GM12873 (cell line): ENCODE measurements at regions not wholly inside any gene's neighbourhood (a gene's known extent, or its start where the extent isn't known, plus 50 kb on each side); places are given as distances from the start of the nearest gene placed in this dataset.

ENCODE experiments used
- TF ChIP-seq, protein P1 (sequence below): IDR thresholded peaks from 2 replicates; pipeline ENCODE4 v1.5.1; 2012; ENCODE audit warnings: low read depth, mild to moderate bottlenecking, moderate library complexity, low read length, control low read depth; ENCODE audit not compliant: insufficient read depth; ENCODE audit errors: missing control alignments

DNA sequence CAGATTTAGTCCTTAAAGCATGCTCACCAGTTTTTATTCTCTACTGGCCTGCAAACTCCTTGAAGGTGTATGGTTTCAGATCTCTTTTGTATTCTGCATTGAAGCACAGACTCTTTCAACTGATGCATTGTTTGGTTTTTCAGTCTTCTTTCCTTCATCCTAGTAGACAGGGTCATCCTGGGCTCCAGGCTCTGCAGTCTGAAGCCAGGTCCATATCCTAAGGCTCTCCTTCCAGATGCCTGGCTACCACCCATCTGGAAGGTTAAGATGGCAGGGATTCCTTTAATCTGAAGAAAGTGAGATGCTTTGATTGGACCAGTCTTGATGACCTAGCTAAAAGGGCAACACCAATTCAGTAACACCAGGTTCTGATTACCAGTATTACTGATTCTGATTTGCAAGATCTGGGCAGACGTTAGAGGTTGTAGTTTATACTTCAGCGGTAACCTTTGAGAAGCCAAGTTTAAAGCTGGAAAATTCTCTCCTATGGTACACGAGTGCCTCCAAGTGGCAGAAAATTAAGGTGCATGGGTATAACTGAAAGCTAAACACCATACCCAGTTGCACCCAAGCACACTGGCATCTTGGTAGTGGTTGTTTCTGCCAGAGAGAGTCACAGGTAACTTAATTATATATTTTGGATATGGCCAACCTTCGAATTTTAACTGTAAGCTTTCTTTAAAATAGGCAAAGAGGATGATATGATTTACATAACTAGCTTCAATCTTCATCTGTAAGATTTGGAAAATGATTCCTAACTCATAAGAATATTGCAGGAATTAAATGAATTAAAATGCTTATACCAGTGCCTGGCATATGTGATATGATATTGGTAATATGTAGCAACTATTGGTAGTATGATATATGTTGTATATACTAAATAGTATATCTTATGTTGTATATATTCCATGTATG is 1651.9 kb upstream of the MIR17HG start:
- TF ChIP-seq, protein P1, sequence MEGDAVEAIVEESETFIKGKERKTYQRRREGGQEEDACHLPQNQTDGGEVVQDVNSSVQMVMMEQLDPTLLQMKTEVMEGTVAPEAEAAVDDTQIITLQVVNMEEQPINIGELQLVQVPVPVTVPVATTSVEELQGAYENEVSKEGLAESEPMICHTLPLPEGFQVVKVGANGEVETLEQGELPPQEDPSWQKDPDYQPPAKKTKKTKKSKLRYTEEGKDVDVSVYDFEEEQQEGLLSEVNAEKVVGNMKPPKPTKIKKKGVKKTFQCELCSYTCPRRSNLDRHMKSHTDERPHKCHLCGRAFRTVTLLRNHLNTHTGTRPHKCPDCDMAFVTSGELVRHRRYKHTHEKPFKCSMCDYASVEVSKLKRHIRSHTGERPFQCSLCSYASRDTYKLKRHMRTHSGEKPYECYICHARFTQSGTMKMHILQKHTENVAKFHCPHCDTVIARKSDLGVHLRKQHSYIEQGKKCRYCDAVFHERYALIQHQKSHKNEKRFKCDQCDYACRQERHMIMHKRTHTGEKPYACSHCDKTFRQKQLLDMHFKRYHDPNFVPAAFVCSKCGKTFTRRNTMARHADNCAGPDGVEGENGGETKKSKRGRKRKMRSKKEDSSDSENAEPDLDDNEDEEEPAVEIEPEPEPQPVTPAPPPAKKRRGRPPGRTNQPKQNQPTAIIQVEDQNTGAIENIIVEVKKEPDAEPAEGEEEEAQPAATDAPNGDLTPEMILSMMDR: peak; percentile 43

DNA sequence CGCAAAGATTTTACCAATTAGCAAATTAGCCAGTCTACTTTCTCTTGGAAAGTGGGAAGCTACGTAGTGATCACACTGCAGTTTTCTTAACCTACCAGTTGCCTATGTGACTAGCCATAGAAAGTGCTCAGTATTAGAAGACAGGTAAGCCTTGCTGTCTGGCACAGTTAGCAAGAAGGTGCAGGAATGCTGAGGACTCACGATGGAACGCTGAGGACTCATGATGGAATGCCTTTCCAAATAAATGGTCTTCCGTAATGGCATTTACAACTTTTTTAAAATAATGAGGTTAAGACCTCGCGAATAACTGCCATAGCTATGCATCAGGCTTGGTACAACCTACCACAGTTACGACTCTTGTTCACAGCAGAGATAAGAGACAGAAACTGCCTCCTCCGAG is 1645.6 kb upstream of the MIR17HG start:
- TF ChIP-seq, protein P1: no peak

DNA sequence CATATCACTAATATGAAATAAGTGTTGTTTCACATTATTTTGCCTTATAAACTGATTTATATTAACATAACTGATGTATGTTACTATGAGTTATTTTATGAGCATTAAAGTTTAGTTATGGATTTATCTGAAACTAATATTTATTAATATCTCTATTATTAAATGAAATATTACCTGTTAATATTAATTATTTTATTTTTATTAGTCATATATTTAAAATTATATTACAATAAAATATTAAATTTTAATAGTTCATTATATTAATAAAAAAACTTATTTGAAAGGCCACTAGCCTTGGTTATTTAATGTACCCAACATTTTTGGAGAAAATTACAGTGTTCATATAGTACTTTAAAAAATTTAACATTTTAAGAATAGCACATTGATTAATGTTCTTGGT is 1643.4 kb upstream of the MIR17HG start:
- TF ChIP-seq, protein P1: no peak

DNA sequence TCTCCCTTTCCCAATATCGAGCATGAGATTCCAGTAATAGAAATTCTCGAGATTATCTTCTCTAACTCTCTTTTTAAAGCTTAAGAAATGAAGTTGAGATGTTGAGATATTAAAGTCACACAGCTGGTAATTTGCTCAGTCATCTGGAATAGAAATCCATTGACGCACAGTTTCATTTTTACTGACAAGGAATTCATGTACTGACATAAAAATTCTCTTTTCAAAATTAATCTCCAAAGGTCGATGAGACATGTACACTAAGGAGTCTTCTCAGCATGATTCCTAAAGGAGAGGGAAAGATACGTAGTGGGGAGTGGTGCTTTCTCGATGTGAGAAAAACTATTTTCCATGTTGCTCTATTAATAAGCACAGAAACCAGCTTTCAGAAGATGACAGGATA is 1639.5 kb upstream of the MIR17HG start:
- TF ChIP-seq, protein P1: no peak

DNA sequence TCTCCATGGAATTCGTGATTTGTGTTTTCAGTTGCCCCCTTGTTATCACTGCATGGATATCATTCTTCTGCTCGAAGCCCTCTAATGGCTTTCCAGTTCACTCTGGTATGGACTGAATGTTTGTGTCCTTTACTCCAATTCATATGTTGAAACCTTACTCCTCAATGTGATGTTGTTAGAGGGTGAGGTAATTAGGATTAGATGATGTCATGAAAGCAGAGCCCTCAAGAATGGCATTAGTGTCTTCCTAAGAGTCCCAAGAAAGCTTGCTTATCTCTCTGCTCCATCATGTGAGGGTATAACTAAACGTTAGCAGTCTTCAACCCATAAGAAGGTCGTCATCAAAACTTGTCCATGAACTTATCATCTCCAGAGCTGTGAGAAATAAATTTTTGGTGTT is 1626.3 kb upstream of the MIR17HG start:
- TF ChIP-seq, protein P1: no peak

DNA sequence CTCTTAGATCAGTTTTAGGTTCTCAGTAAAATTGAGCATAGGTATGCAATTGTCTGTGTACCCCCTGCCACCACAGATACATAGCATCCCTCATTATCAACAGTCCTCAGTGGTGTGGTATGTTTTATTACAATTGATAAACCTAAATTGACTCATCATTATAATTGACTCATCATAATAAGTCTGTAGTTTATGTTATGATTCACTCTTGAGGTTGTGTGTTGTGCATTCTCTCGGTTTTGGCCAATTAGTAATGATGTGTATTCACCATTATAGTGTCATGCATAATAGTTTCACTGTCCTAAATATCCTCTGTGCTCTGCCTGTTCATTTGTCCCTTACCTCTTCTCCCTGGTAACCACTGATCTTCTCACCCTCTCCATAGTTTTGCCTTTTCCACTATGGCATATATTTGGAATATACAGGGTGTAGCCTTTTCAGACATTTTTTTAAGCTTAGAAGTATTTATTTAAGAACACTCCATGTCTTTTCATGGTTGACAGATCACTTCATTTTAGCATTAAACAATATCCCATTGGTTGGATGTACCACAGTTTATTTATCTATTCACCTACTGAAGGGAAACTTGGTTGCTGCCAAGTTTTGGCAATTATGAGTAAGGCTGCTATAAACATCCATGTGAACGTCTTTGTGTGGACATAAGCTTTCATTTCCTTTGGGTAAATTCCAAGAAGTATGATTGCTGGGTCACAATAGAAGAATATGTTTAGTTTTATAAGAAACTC is 1620.6 kb upstream of the MIR17HG start:
- TF ChIP-seq, protein P1: no peak

DNA sequence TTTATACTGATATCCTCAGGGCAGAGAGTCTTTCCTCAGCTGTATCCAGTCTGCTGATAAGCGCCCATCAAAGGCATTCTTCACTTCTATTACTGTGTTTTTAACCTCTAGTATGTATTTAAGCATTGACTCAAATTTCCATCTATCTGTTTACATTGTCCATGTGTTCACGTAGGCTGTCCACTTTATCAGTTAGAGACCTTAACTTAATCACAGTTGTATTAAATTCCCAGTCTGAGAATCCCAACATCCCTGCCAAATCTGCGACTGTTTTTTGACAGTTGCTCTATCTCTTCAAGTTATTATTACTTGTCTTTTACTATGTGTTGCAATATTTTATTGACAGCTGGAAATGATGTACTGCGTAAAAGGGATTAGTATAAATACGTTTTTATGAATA is 1613.7 kb upstream of the MIR17HG start:
- TF ChIP-seq, protein P1: no peak
